ENCODE measurements at regions not wholly inside any gene's neighbourhood (a gene's known extent, or its start where the extent isn't known, plus 50 kb on each side); places are given as distances from the start of the nearest gene placed in this dataset.

DNA sequence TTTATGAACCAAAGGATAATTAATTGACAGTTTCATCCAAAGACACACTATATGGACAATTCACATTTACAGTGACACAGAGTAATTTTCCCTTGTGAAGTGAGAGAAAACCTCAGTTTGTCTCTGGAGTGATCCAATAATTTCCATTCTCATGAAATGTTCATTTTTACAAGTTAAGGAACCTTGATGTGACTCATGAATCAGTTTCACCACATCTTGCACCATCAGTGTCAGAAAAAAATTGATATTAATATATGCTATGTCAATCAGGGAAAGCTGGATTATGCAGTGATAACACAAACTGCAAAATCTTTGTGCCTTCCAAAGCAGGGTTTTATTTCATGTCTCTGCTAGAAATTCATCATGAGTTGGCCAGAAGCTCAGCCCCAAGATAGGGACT is 348.1 kb downstream of the ARPP21 start:
- Histone ChIP-seq H3K79me2 (ENCODE audit: low read length) (no peaks in the 10 kb centered on the region), H3K27me3 (replicated peaks; ENCODE audit: insufficient read depth, low read length) (no peaks in the 10 kb centered on the region), H3K4me2 (ENCODE audit: low read depth, low read length) (no peak overlapping the region), H3K9me2 (replicated peaks; ENCODE audit: insufficient read depth, low read length) (no peaks in the 10 kb centered on the region), H3K4me3 (ENCODE audit: low read length) (no peak overlapping the region), H4K20me1 (ENCODE audit: insufficient read depth, low read length) (no peaks in the 10 kb centered on the region), H3K27ac (ENCODE audit: low read length) (no peak overlapping the region), H2AFZ (ENCODE audit: low read length) (no peak overlapping the region), H3K9ac (ENCODE audit: low read length) (no peak overlapping the region), H3K4me1 (ENCODE audit: low read length) (no peaks in the 10 kb centered on the region), H3K9me3 (replicated peaks; ENCODE audit: insufficient read depth, low read length) (no peaks in the 10 kb centered on the region), H3K36me3 (replicated peaks; ENCODE audit: insufficient read depth, low read length) (no peaks in the 10 kb centered on the region), H3F3A (ENCODE audit: insufficient read depth, low read length) (no peaks in the 10 kb centered on the region)
- TF ChIP-seq EZH2 (optimal IDR thresholded peaks at IDR 0.05; ENCODE audit: low read depth, low read length) (no peak), EZH2phosphoT487 (IDR thresholded peaks at IDR 0.05; ENCODE audit: low read length) (no peak)
- TF ChIP-seq, protein P1, sequence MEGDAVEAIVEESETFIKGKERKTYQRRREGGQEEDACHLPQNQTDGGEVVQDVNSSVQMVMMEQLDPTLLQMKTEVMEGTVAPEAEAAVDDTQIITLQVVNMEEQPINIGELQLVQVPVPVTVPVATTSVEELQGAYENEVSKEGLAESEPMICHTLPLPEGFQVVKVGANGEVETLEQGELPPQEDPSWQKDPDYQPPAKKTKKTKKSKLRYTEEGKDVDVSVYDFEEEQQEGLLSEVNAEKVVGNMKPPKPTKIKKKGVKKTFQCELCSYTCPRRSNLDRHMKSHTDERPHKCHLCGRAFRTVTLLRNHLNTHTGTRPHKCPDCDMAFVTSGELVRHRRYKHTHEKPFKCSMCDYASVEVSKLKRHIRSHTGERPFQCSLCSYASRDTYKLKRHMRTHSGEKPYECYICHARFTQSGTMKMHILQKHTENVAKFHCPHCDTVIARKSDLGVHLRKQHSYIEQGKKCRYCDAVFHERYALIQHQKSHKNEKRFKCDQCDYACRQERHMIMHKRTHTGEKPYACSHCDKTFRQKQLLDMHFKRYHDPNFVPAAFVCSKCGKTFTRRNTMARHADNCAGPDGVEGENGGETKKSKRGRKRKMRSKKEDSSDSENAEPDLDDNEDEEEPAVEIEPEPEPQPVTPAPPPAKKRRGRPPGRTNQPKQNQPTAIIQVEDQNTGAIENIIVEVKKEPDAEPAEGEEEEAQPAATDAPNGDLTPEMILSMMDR (IDR thresholded peaks at IDR 0.05; ENCODE audit: low read length): no peak
- DNase-seq: no peak

DNA sequence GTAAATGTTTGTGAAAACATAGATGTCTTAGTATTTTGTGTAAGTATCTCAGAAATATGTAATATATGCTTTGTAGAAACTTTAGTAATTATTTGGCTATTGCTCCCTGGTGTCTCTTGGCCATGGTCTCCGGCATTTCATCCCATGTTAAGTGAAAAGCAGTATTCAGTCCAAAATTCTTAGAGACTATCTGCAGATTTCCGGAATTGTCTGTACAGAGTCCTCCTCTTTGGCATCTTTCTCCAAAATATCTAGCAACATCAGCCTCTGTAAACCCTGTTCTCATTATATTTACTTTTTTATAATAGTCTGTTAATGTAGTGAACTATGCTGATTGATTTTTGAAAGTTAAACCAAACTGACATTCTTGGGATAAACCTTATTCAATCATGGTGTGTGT is 352.7 kb downstream of the ARPP21 start:
- TF ChIP-seq EZH2 (optimal IDR thresholded peaks at IDR 0.05; ENCODE audit: low read depth, low read length) (no peak), EZH2phosphoT487 (IDR thresholded peaks at IDR 0.05; ENCODE audit: low read length) (no peak)
- TF ChIP-seq, protein P1 (IDR thresholded peaks at IDR 0.05; ENCODE audit: low read length): no peak
- Histone ChIP-seq H3K27me3 (replicated peaks; ENCODE audit: insufficient read depth, low read length) (no peaks in the 10 kb centered on the region), H3K4me3 (ENCODE audit: low read length) (no peak overlapping the region), H3F3A (ENCODE audit: insufficient read depth, low read length) (no peaks in the 10 kb centered on the region), H3K4me1 (ENCODE audit: low read length) (no peaks in the 10 kb centered on the region), H3K27ac (ENCODE audit: low read length) (no peak overlapping the region), H3K4me2 (ENCODE audit: low read depth, low read length) (no peak overlapping the region), H3K36me3 (replicated peaks; ENCODE audit: insufficient read depth, low read length) (no peaks in the 10 kb centered on the region), H4K20me1 (ENCODE audit: insufficient read depth, low read length) (no peaks in the 10 kb centered on the region), H2AFZ (ENCODE audit: low read length) (no peak overlapping the region), H3K9me3 (replicated peaks; ENCODE audit: insufficient read depth, low read length) (no peaks in the 10 kb centered on the region), H3K79me2 (ENCODE audit: low read length) (no peaks in the 10 kb centered on the region), H3K9ac (ENCODE audit: low read length) (no peak overlapping the region), H3K9me2 (replicated peaks; ENCODE audit: insufficient read depth, low read length) (no peaks in the 10 kb centered on the region)
- DNase-seq: no peak

- no peaks in the 10 kb centered on the region for H3K79me2 ChIP-seq (ENCODE audit: low read length)
- no peak overlapping the region for H3K27ac ChIP-seq (ENCODE audit: low read length)
- H3K4me2 ChIP-seq (ENCODE audit: low read depth, low read length): no peak overlapping the region
- no peak overlapping the region for H3K9ac ChIP-seq (ENCODE audit: low read length)
- DNase-seq: no peak
- no peaks in the 10 kb centered on the region for H3K4me1 ChIP-seq (ENCODE audit: low read length)
- TF ChIP-seq EZH2 (optimal IDR thresholded peaks at IDR 0.05; ENCODE audit: low read depth, low read length) (no peak), EZH2phosphoT487 (IDR thresholded peaks at IDR 0.05; ENCODE audit: low read length) (no peak)
- TF ChIP-seq, protein P1 (IDR thresholded peaks at IDR 0.05; ENCODE audit: low read length): no peak
- H3K9me2 ChIP-seq (replicated peaks; ENCODE audit: insufficient read depth, low read length): no peaks in the 10 kb centered on the region
- no peaks in the 10 kb centered on the region for H3K36me3 ChIP-seq (replicated peaks; ENCODE audit: insufficient read depth, low read length)
- H3K27me3 ChIP-seq (replicated peaks; ENCODE audit: insufficient read depth, low read length): no peaks in the 10 kb centered on the region
- H3K9me3 ChIP-seq (replicated peaks; ENCODE audit: insufficient read depth, low read length): no peaks in the 10 kb centered on the region
- no peak overlapping the region for H3K4me3 ChIP-seq (ENCODE audit: low read length)
- no peak overlapping the region for H2AFZ ChIP-seq (ENCODE audit: low read length)
- H4K20me1 ChIP-seq (ENCODE audit: insufficient read depth, low read length): no peaks in the 10 kb centered on the region
- no peaks in the 10 kb centered on the region for H3F3A ChIP-seq (ENCODE audit: insufficient read depth, low read length)
Measured at GRCh38 chr3:36011791-36012190, 368.5 kb upstream of the STAC start.
